Suppressor macrophage (primary cell): ENCODE measurements at regions not wholly inside any gene's neighbourhood (a gene's known extent, or its start where the extent isn't known, plus 50 kb on each side); places are given as distances from the start of the nearest gene placed in this dataset.

ENCODE experiments used
- DNase-seq, 4 experiments: peaks; one replicate each; pipeline ENCODE4 v3.0.0-alpha.2; 2020 to 2022

GRCh38 chrX:10393241-10393640, 227.1 kb downstream of the MID1 start:
- DNase-seq, result no peak

GRCh38 chrX:10393899-10394298, 226.5 kb downstream of the MID1 start:
- DNase-seq, result no peak

GRCh38 chrX:10395179-10395578, 225.2 kb downstream of the MID1 start:
- DNase-seq, result no peak
